IMR-90 (cell line): ENCODE measurements at regions not wholly inside any gene's neighbourhood (a gene's known extent, or its start where the extent isn't known, plus 50 kb on each side); places are given as distances from the start of the nearest gene placed in this dataset.

ENCODE experiments used
- ATAC-seq: fragments of 200-7000 bp; cut with Tn5 transposase; 2 replicates; pipeline ENCODE4 v1.9.1; 2020; ENCODE audit warnings: low read depth, mild to moderate bottlenecking, moderate library complexity
- BruUV-seq: library from RNA; stranded (reverse); fragments of 400-500 nt; replicated peaks from 2 replicates; lab custom pipeline; 2021; lab: Mats Ljungman, UMichigan
- CTCF ChIA-PET: fragments of 300-600 bp; formaldehyde crosslinking; extraction: SDS; loops from one replicate; lab custom pipeline; 2021; ENCODE audit warnings: antibody characterized with exemption; lab: Yijun Ruan, JAX
- POLR2A ChIA-PET: fragments of 300-600 bp; sonication (Branson Sonifier 250); formaldehyde crosslinking; loops from one replicate; lab custom pipeline; 2022; ENCODE audit warnings: antibody characterized with exemption; ENCODE audit not compliant: unreplicated experiment; lab: Charles Lee
- DNase-seq: peaks from one replicate; pipeline ENCODE4 v3.0.0; 2013
- H2AFZ ChIP-seq: replicated peaks from 2 replicates; pipeline ENCODE3; 2013; ENCODE audit warnings: low read length, mild to moderate bottlenecking; ENCODE audit not compliant: poor library complexity
- H2AK5ac ChIP-seq: 2 replicates; pipeline ENCODE4 v1.6.1; 2013; ENCODE audit warnings: low read depth, low read length, inconsistent platforms
- H2AK9ac ChIP-seq: replicated peaks from 2 replicates; pipeline ENCODE3; 2013; ENCODE audit warnings: mild to moderate bottlenecking, low read depth, low read length, moderate library complexity; ENCODE audit not compliant: poor library complexity
- H2BK120ac ChIP-seq: 2 replicates; pipeline ENCODE4 v1.6.1; 2013; ENCODE audit warnings: low read depth, low read length, inconsistent platforms
- H2BK15ac ChIP-seq: 3 replicates; pipeline ENCODE4 v1.6.1; 2013; ENCODE audit warnings: low read depth, low read length, inconsistent platforms
- H2BK20ac ChIP-seq: 2 replicates; pipeline ENCODE4 v1.6.1; 2013; ENCODE audit warnings: low read depth, mild to moderate bottlenecking, inconsistent platforms, low read length, moderate library complexity
- H2BK5ac ChIP-seq: 2 replicates; pipeline ENCODE4 v1.6.1; 2013; ENCODE audit warnings: mild to moderate bottlenecking, low read depth, low read length, inconsistent platforms; ENCODE audit not compliant: poor library complexity, severe bottlenecking
- H3K14ac ChIP-seq: replicated peaks from 2 replicates; pipeline ENCODE4 v1.6.1; 2013; ENCODE audit warnings: low read depth, low read length, inconsistent platforms
- H3K18ac ChIP-seq: 2 replicates; pipeline ENCODE4 v1.6.1; 2013; ENCODE audit warnings: low read depth, low read length, control low read depth
- H3K23ac ChIP-seq: 2 replicates; pipeline ENCODE4 v1.6.1; 2013; ENCODE audit warnings: low read depth, low read length, inconsistent platforms
- H3K27ac ChIP-seq: 2 replicates; pipeline ENCODE4 v1.5.1; 2013; ENCODE audit warnings: mild to moderate bottlenecking, control low read depth, low read length; ENCODE audit not compliant: insufficient read depth
- H3K27me3 ChIP-seq: 2 replicates; pipeline ENCODE4 v1.6.1; 2013; ENCODE audit warnings: low read length; ENCODE audit not compliant: control insufficient read depth, insufficient read depth
- H3K36me3 ChIP-seq: 2 replicates; pipeline ENCODE4 v1.6.1; 2013; ENCODE audit warnings: low read length, mixed read lengths; ENCODE audit not compliant: control insufficient read depth, insufficient read depth
- H3K4ac ChIP-seq: 2 replicates; pipeline ENCODE4 v1.6.1; 2013; ENCODE audit warnings: low read depth, low read length, inconsistent platforms
- H3K4me1 ChIP-seq: 2 replicates; pipeline ENCODE4 v1.6.1; 2013; ENCODE audit warnings: low read length, mixed read lengths; ENCODE audit not compliant: control insufficient read depth, insufficient read depth
- H3K4me2 ChIP-seq: 2 replicates; pipeline ENCODE4 v1.6.1; 2013; ENCODE audit warnings: low read depth, mild to moderate bottlenecking, control low read depth, low read length, moderate library complexity
- H3K4me3 ChIP-seq: 2 replicates; pipeline ENCODE4 v1.5.1; 2013; ENCODE audit warnings: low read depth, mild to moderate bottlenecking, control low read depth, low read length, moderate library complexity; ENCODE audit not compliant: insufficient read depth
- H3K56ac ChIP-seq: 2 replicates; pipeline ENCODE4 v1.6.1; 2013; ENCODE audit warnings: low read length, inconsistent platforms; ENCODE audit not compliant: insufficient read depth; ENCODE audit errors: extremely low read depth
- H3K79me1 ChIP-seq, 2 experiments: 2 replicates each; pipeline ENCODE4 v1.6.1; 2013; ENCODE audit warnings: low read length in 2 of 2, inconsistent platforms in 1 of 2, low read depth in 1 of 2
- H3K9ac ChIP-seq: 2 replicates; pipeline ENCODE4 v1.6.1; 2013; ENCODE audit warnings: low read depth, low read length, control low read depth
- H3K9me1 ChIP-seq: 2 replicates; pipeline ENCODE4 v1.6.1; 2013; ENCODE audit warnings: low read length, inconsistent platforms; ENCODE audit not compliant: insufficient read depth
- H3K9me3 ChIP-seq: 2 replicates; pipeline ENCODE4 v1.6.1; 2013; ENCODE audit warnings: low read length; ENCODE audit not compliant: control insufficient read depth, insufficient read depth
- H4K20me1 ChIP-seq: 2 replicates; pipeline ENCODE4 v1.6.1; 2013; ENCODE audit warnings: low read length, inconsistent platforms; ENCODE audit not compliant: insufficient read depth
- H4K5ac ChIP-seq: 2 replicates; pipeline ENCODE4 v1.6.1; 2013; ENCODE audit warnings: mild to moderate bottlenecking, low read depth, low read length, control low read depth
- H4K8ac ChIP-seq, 2 experiments: 2 replicates each; pipeline ENCODE4 v1.6.1; 2013; ENCODE audit warnings: low read depth in 2 of 2, low read length in 2 of 2, control low read depth in 1 of 2, inconsistent platforms in 1 of 2
- H4K91ac ChIP-seq: 2 replicates; pipeline ENCODE4 v1.6.1; 2013; ENCODE audit warnings: low read depth, low read length, inconsistent platforms; ENCODE audit not compliant: insufficient read depth
- BHLHE40 ChIP-seq: fragments of 150-350 bp; IDR thresholded peaks from 2 replicates; pipeline ENCODE4 v1.6.1; 2016; ENCODE audit warnings: mild to moderate bottlenecking, low read depth, low read length
- CEBPB ChIP-seq: IDR thresholded peaks from 2 replicates; pipeline ENCODE4 v1.6.1; 2012; ENCODE audit warnings: low read depth, low read length, improper control_type of control experiment
- CHD1 ChIP-seq: IDR thresholded peaks from 2 replicates; pipeline ENCODE4 v1.6.1; 2012; ENCODE audit warnings: low read depth, low read length, improper control_type of control experiment
- FOS ChIP-seq: fragments of 150-350 bp; IDR thresholded peaks from 2 replicates; pipeline ENCODE4 v1.6.1; 2016; ENCODE audit warnings: low read depth, low read length
- MAFK ChIP-seq: IDR thresholded peaks from 2 replicates; pipeline ENCODE4 v1.6.1; 2012; ENCODE audit warnings: low read depth, low read length, improper control_type of control experiment
- MAZ ChIP-seq: IDR thresholded peaks from 2 replicates; pipeline ENCODE4 v1.6.1; 2012; ENCODE audit warnings: low read depth, mild to moderate bottlenecking, low read length, improper control_type of control experiment, moderate library complexity, borderline replicate concordance
- MXI1 ChIP-seq: IDR thresholded peaks from 2 replicates; pipeline ENCODE4 v1.6.1; 2012; ENCODE audit warnings: low read depth, mild to moderate bottlenecking, low read length, moderate library complexity, borderline replicate concordance
- NFE2L2 ChIP-seq: fragments of 150-350 bp; IDR thresholded peaks from 2 replicates; pipeline ENCODE4 v1.6.1; 2016; ENCODE audit warnings: low read depth, mild to moderate bottlenecking, low read length
- RAD21 ChIP-seq: IDR thresholded peaks from 2 replicates; pipeline ENCODE4 v1.6.1; 2012; ENCODE audit warnings: low read length, improper control_type of control experiment
- RCOR1 ChIP-seq: IDR thresholded peaks from 2 replicates; pipeline ENCODE4 v1.6.1; 2012; ENCODE audit warnings: mild to moderate bottlenecking, low read length, improper control_type of control experiment; ENCODE audit not compliant: insufficient replicate concordance
- RFX5 ChIP-seq: IDR thresholded peaks from 2 replicates; pipeline ENCODE4 v1.8.0; 2012; ENCODE audit warnings: low read depth, mild to moderate bottlenecking, low read length, moderate library complexity
- SMC3 ChIP-seq: fragments of 150-350 bp; IDR thresholded peaks from 2 replicates; pipeline ENCODE4 v1.6.1; 2016; ENCODE audit warnings: low read depth, mild to moderate bottlenecking, antibody characterized with exemption, low read length, moderate library complexity
- WGBS, 2 experiments: methylation state at CpG; one replicate each; pipeline versions ENCODE4 v1.1.5 to v1.1.7; 2013; ENCODE audit warnings: missing lambda C conversion rate in 2 of 2; ENCODE audit not compliant: insufficient read length in 1 of 2; ENCODE audit errors: extremely low coverage in 2 of 2; 5-methylcytosine and 5-hydroxymethylcytosine counted together
- dilution Hi-C: fragments of 300-500 bp; cut with HindIII; formaldehyde crosslinking; loops from one replicate; pipeline ENCODE4 v1.14.3; 2018; ENCODE audit warnings: low sequenced_read_pairs; ENCODE audit not compliant: unreplicated experiment
- in situ Hi-C: fragments of 300-500 bp; cut with MboI; formaldehyde crosslinking; loops from 3 replicates; pipeline ENCODE4 v1.14.3; 2019; ENCODE audit warnings: low sequenced_read_pairs, inconsistent platforms, mixed read lengths
- intact Hi-C: fragments of 100-400 bp; cut with micrococcal nuclease; formaldehyde crosslinking; loops from 2 replicates; pipeline ENCODE4 v1.10.0; 2022
- TF ChIP-seq, protein P1 (sequence below): conservative IDR thresholded peaks from 2 replicates; pipeline ENCODE4 v1.5.1; 2012; ENCODE audit warnings: mild to moderate bottlenecking, low read depth, low read length, improper control_type of control experiment
- TF ChIP-seq, protein P2 (sequence below): fragments of 150-350 bp; IDR thresholded peaks from 2 replicates; pipeline ENCODE4 v1.6.1; 2016; ENCODE audit warnings: low read depth, mild to moderate bottlenecking, low read length, moderate library complexity, borderline replicate concordance
- TF ChIP-seq, protein P3 (sequence below): fragments of 150-350 bp; IDR thresholded peaks from 2 replicates; pipeline ENCODE4 v1.6.1; 2017; ENCODE audit warnings: mild to moderate bottlenecking, antibody characterized with exemption, low read length, low read depth

DNA sequence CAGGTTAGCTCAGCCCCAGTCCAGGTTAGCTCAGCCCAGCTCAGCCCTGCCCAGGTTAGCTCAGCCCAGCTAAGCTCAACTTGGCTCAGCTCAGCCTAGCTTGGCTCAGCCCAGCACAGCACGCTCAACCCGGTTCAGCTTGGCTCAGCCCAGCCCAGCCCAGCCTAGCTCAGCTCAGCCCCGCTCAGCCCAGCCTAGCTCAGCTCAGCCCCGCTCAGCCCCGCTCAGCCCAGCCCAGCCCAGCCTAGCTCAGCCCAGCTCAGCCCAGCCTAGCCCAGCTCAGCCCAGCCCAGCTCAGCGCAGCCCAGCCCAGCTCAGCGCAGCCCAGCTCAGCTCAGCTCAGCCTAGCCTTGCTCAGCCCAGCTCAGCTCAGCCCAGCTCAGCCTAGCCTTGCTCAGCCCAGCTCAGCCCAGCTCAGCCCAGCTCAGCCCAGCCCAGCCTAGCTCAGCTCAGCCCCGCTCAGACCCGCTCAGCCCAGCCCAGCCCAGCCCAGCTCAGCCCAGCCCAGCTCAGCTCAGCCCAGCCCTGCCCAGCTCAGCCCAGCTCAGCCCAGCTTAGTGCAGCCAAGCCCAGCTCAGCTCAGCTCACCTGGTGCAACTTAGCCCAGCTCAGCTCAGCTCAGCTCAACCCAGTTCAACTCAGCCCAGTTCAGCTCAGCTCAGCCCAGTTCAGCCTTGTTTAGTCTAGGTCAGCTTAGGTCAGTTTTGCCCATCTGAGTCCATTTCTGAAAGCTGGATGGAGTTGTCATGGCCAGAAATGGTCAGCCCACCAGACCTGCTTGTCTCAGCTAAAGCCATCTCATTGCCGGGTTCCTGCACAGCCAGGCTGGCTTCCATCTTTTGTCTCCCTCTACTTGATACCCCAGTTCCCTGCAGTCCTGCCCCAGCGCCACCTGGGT lies 333.6 kb downstream of the TMEM121 start:
- WGBS, 2 experiments: 62% methylated on average over 9 of the region's 11 CpGs; no CpG with 5 or more reads in 1 of the 2 experiments
- in situ Hi-C loops: no loop called here
- TF ChIP-seq MAZ (no peak), RFX5 (no peak), NFE2L2 (no peak), MXI1 (no peak), CHD1 (no peak), RCOR1 (no peak), BHLHE40 (no peak), FOS (no peak), CEBPB (no peak), SMC3 (no peak), MAFK (no peak), RAD21 (no peak)
- TF ChIP-seq, protein P1, sequence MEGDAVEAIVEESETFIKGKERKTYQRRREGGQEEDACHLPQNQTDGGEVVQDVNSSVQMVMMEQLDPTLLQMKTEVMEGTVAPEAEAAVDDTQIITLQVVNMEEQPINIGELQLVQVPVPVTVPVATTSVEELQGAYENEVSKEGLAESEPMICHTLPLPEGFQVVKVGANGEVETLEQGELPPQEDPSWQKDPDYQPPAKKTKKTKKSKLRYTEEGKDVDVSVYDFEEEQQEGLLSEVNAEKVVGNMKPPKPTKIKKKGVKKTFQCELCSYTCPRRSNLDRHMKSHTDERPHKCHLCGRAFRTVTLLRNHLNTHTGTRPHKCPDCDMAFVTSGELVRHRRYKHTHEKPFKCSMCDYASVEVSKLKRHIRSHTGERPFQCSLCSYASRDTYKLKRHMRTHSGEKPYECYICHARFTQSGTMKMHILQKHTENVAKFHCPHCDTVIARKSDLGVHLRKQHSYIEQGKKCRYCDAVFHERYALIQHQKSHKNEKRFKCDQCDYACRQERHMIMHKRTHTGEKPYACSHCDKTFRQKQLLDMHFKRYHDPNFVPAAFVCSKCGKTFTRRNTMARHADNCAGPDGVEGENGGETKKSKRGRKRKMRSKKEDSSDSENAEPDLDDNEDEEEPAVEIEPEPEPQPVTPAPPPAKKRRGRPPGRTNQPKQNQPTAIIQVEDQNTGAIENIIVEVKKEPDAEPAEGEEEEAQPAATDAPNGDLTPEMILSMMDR: no peak
- TF ChIP-seq, protein P2, sequence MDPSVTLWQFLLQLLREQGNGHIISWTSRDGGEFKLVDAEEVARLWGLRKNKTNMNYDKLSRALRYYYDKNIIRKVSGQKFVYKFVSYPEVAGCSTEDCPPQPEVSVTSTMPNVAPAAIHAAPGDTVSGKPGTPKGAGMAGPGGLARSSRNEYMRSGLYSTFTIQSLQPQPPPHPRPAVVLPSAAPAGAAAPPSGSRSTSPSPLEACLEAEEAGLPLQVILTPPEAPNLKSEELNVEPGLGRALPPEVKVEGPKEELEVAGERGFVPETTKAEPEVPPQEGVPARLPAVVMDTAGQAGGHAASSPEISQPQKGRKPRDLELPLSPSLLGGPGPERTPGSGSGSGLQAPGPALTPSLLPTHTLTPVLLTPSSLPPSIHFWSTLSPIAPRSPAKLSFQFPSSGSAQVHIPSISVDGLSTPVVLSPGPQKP: no peak
- TF ChIP-seq, protein P3, sequence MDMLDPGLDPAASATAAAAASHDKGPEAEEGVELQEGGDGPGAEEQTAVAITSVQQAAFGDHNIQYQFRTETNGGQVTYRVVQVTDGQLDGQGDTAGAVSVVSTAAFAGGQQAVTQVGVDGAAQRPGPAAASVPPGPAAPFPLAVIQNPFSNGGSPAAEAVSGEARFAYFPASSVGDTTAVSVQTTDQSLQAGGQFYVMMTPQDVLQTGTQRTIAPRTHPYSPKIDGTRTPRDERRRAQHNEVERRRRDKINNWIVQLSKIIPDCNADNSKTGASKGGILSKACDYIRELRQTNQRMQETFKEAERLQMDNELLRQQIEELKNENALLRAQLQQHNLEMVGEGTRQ: no peak

More for the DNA sequence above, 333.6 kb downstream of the TMEM121 start:
- H3K36me3 ChIP-seq: no peaks in the 10 kb centered on the region
- H4K8ac ChIP-seq: no peak overlapping the region
- H2BK120ac ChIP-seq: no peak overlapping the region
- no peak overlapping the region for H3K4me3 ChIP-seq
- intact Hi-C loops (no loop called here), dilution Hi-C loops (no loop called here)
- no peaks in the 10 kb centered on the region for H3K9me1 ChIP-seq
- no peak overlapping the region for H2BK20ac ChIP-seq
- ChIA-PET CTCF (no interaction called here), POLR2A (no interaction called here)
- no peak overlapping the region for H2BK15ac ChIP-seq
- DNase-seq (no peak), ATAC-seq (no peak)
- H3K9me3 ChIP-seq: peaks cover 75% of the 10 kb centered on the region
- no peak overlapping the region for H2AK5ac ChIP-seq
- no peaks in the 10 kb centered on the region for H4K20me1 ChIP-seq
- no peak overlapping the region for H3K4ac ChIP-seq
- no peak overlapping the region for H2AK9ac ChIP-seq
- H3K27me3 ChIP-seq: no peaks in the 10 kb centered on the region
- no peaks in the 10 kb centered on the region for H3K4me1 ChIP-seq
- no peaks in the 10 kb centered on the region for H3K79me1 ChIP-seq
- no peak overlapping the region for H3K14ac ChIP-seq
- no peak overlapping the region for H3K56ac ChIP-seq
- no peak overlapping the region for H4K5ac ChIP-seq
- no TSS peak for BruUV-seq
- no peak overlapping the region for H2AFZ ChIP-seq
- no peak overlapping the region for H3K27ac ChIP-seq
- H3K23ac ChIP-seq: no peak overlapping the region
- H3K4me2 ChIP-seq: no peak overlapping the region
- H2BK5ac ChIP-seq: no peak overlapping the region
- no peak overlapping the region for H3K9ac ChIP-seq
- H4K91ac ChIP-seq: no peak overlapping the region
- no peak overlapping the region for H3K18ac ChIP-seq
